Prostate gland (tissue), 2 donors: ENCODE measurements at regions not wholly inside any gene's neighbourhood (a gene's known extent, or its start where the extent isn't known, plus 50 kb on each side); places are given as distances from the start of the nearest gene placed in this dataset.

Experiments
- DNase-seq: peaks from one replicate; pipeline ENCODE4 v3.0.0-alpha.2; 2019; ENCODE audit warnings: low spot score
- H3K27ac ChIP-seq, 2 donors: fragments of 200-600 bp; sonication (generic); 2 replicates each; pipeline ENCODE4 v1.5.1; 2017 to 2019
- H3K27me3 ChIP-seq: fragments of 200-600 bp; sonication (generic); replicated peaks from 2 replicates; pipeline ENCODE4 v1.5.1; 2019; ENCODE audit not compliant: insufficient read depth
- H3K36me3 ChIP-seq, 2 donors: fragments of 200-600 bp; sonication (generic); 1 replicate in 1 of 2; 2 replicates in 1 of 2; pipeline versions ENCODE4 v1.5.1 to v1.8.1; 2017 to 2019
- H3K4me1 ChIP-seq: fragments of 200-600 bp; sonication (generic); replicated peaks from 2 replicates; pipeline ENCODE4 v1.5.1; 2019
- H3K4me3 ChIP-seq, 2 donors: fragments of 200-600 bp; sonication (generic); 2 replicates each; pipeline ENCODE4 v1.5.1; 2017 to 2019
- H3K9me3 ChIP-seq: fragments of 200-600 bp; sonication (generic); 2 replicates; pipeline ENCODE4 v1.5.1; 2017
- CTCF ChIP-seq, 4 experiments: fragments of 200-600 bp in 2 of 4; fragments of 450-650 bp in 2 of 4; sonication (generic) in 2 of 4; IDR thresholded peaks; 1 replicate in 3 of 4; 2 replicates in 1 of 4; pipeline ENCODE4 v1.5.1; 2016 to 2019; ENCODE audit warnings: antibody characterized with exemption in 4 of 4, mild to moderate bottlenecking in 2 of 4, moderate library complexity in 2 of 4
- POLR2A ChIP-seq: fragments of 450-650 bp; IDR thresholded peaks from one replicate; pipeline ENCODE4 v1.6.1; 2016; ENCODE audit warnings: antibody characterized with exemption, mild to moderate bottlenecking
- POLR2AphosphoS5 ChIP-seq: sonication (generic); formaldehyde crosslinking; IDR thresholded peaks from one replicate; pipeline ENCODE4 v1.6.1; 2017; ENCODE audit warnings: antibody characterized with exemption
- WGBS: methylation state at CpG from one replicate; pipeline ENCODE4 v1.1.5; 2018; 5-methylcytosine and 5-hydroxymethylcytosine counted together
- intact Hi-C: fragments of 100-400 bp; cut with DNase I; formaldehyde crosslinking; loops from one replicate; pipeline ENCODE4 v1.14.2; 2022

- no peak overlapping the region for H3K27ac ChIP-seq
- H3K9me3 ChIP-seq: no peaks in the 10 kb centered on the region
- no peak for TF ChIP-seq POLR2A
- TF ChIP-seq POLR2AphosphoS5: no peak
- no peak for TF ChIP-seq CTCF (IDR thresholded peaks at IDR 0.05)
- intact Hi-C loops: no loop called here
- no peaks in the 10 kb centered on the region for H3K4me1 ChIP-seq
- no peaks in the 10 kb centered on the region for H3K27me3 ChIP-seq
- no peak overlapping the region for H3K4me3 ChIP-seq
- no peaks in the 10 kb centered on the region for H3K36me3 ChIP-seq
- 65% methylated on average over 3 of the region's 3 CpGs for WGBS
- no peak for DNase-seq
These were observed 498.6 kb upstream of the SLITRK1 start for GRCh38 chr13:84380866-84381265.

- H3K9me3 ChIP-seq: no peaks in the 10 kb centered on the region
- H3K27me3 ChIP-seq: no peaks in the 10 kb centered on the region
- no peaks in the 10 kb centered on the region for H3K36me3 ChIP-seq
- TF ChIP-seq POLR2AphosphoS5: no peak
- no peak for TF ChIP-seq POLR2A
- TF ChIP-seq CTCF (IDR thresholded peaks at IDR 0.05): no peak
- DNase-seq: no peak
- no peak overlapping the region for H3K27ac ChIP-seq
- H3K4me3 ChIP-seq: no peak overlapping the region
- intact Hi-C loops: no loop called here
- H3K4me1 ChIP-seq: no peaks in the 10 kb centered on the region
These were observed 494.8 kb upstream of the SLITRK1 start for GRCh38 chr13:84377106-84377505.

GRCh38 chr13:84366506-84366905 is 484.2 kb upstream of the SLITRK1 start:
- no peaks in the 10 kb centered on the region for H3K4me1 ChIP-seq
- H3K9me3 ChIP-seq: no peaks in the 10 kb centered on the region
- intact Hi-C loops: no loop called here
- H3K36me3 ChIP-seq: no peaks in the 10 kb centered on the region
- H3K27ac ChIP-seq: no peak overlapping the region
- H3K27me3 ChIP-seq: no peaks in the 10 kb centered on the region
- H3K4me3 ChIP-seq: no peak overlapping the region
- WGBS: 93% methylated on average over 2 of the region's 2 CpGs
- no peak for TF ChIP-seq CTCF (IDR thresholded peaks at IDR 0.05)
- TF ChIP-seq POLR2AphosphoS5: no peak
- no peak for TF ChIP-seq POLR2A
- DNase-seq: no peak

GRCh38 chr13:84362777-84363176 is 480.5 kb upstream of the SLITRK1 start:
- H3K27me3 ChIP-seq: no peaks in the 10 kb centered on the region
- H3K9me3 ChIP-seq: no peaks in the 10 kb centered on the region
- TF ChIP-seq CTCF (IDR thresholded peaks at IDR 0.05): no peak
- TF ChIP-seq POLR2AphosphoS5: no peak
- no peak for TF ChIP-seq POLR2A
- intact Hi-C loops: no loop called here
- WGBS: 48% methylated on average over 3 of the region's 3 CpGs
- H3K4me1 ChIP-seq: no peaks in the 10 kb centered on the region
- H3K36me3 ChIP-seq: no peaks in the 10 kb centered on the region
- H3K27ac ChIP-seq: no peak overlapping the region
- H3K4me3 ChIP-seq: no peak overlapping the region
- no peak for DNase-seq

- no peak overlapping the region for H3K4me3 ChIP-seq
- H3K4me1 ChIP-seq: no peaks in the 10 kb centered on the region
- 93% methylated on average over 4 of the region's 4 CpGs for WGBS
- no peak overlapping the region for H3K27ac ChIP-seq
- TF ChIP-seq POLR2AphosphoS5 (no peak), POLR2A (no peak), CTCF (IDR thresholded peaks at IDR 0.05) (no peak)
- intact Hi-C loops: no loop called here
- H3K27me3 ChIP-seq: no peaks in the 10 kb centered on the region
- H3K36me3 ChIP-seq: no peaks in the 10 kb centered on the region
- H3K9me3 ChIP-seq: no peaks in the 10 kb centered on the region
- DNase-seq: no peak
These were observed 478.5 kb upstream of the SLITRK1 start for GRCh38 chr13:84360822-84361221.
